Prostate gland (tissue), 1 donor: ENCODE measurements at regions not wholly inside any gene's neighbourhood (a gene's known extent, or its start where the extent isn't known, plus 50 kb on each side); places are given as distances from the start of the nearest gene placed in this dataset.

Experiments used
- POLR2A ChIP-seq: fragments of 450-650 bp; IDR thresholded peaks from one replicate; pipeline ENCODE4 v1.6.1; 2016; ENCODE audit warnings: antibody characterized with exemption, mild to moderate bottlenecking
- POLR2AphosphoS5 ChIP-seq: sonication (generic); formaldehyde crosslinking; IDR thresholded peaks from one replicate; pipeline ENCODE4 v1.6.1; 2017; ENCODE audit warnings: antibody characterized with exemption

GRCh38 chr4:120277391-120277790, 210.7 kb upstream of the MAD2L1 start:
- TF ChIP-seq POLR2AphosphoS5 (no peak), POLR2A (no peak)
